HCT116 (cell line): ENCODE measurements at regions not wholly inside any gene's neighbourhood (a gene's known extent, or its start where the extent isn't known, plus 50 kb on each side); places are given as distances from the start of the nearest gene placed in this dataset.

Experiments used
- ATAC-seq: fragments of 200-7000 bp; cut with Tn5 transposase; 2 replicates; pipeline ENCODE4 v1.9.1; 2020; ENCODE audit warnings: mild to moderate bottlenecking, moderate library complexity
- BruUV-seq: library from RNA; stranded (reverse); fragments of 400-500 nt; replicated peaks from 2 replicates; lab custom pipeline; 2021; lab: Mats Ljungman, UMichigan
- CTCF ChIA-PET: fragments of 300-600 bp; sonication (Branson Sonifier 250); formaldehyde crosslinking; loops from one replicate; lab custom pipeline; 2021; ENCODE audit warnings: antibody characterized with exemption; lab: Charles Lee
- POLR2A ChIA-PET: fragments of 300-600, 350-600 bp; sonication (Branson Sonifier 250); formaldehyde crosslinking; loops from one replicate; lab custom pipeline; 2021; ENCODE audit warnings: antibody characterized with exemption; lab: Charles Lee
- RAD21 ChIA-PET, 2 experiments: fragments of 300-600 bp; sonication (Branson Sonifier 250); formaldehyde crosslinking; loops; one replicate each; lab custom pipeline; 2023; ENCODE audit warnings: low total read pairs in 2 of 2; ENCODE audit not compliant: uncharacterized antibody in 2 of 2, unreplicated experiment in 2 of 2, low non-redundant PET in 1 of 2; lab: Charles Lee
- DNase-seq: peaks from one replicate; pipeline ENCODE4 v3.0.0-alpha.2; 2010; ENCODE audit warnings: low read depth, low spot score
- H2AFZ ChIP-seq: fragments of 200-600 bp; shearing (Covaris generic), sonication (generic); 2 replicates; pipeline ENCODE4 v1.6.1; 2017; ENCODE audit warnings: low read depth, mixed run types, mixed read lengths, antibody characterized with exemption, low read length; ENCODE audit not compliant: poor library complexity, severe bottlenecking
- H3K27ac ChIP-seq: 2 replicates; pipeline ENCODE4 v1.5.1; 2012; ENCODE audit warnings: low read depth, low read length
- H3K27me3 ChIP-seq: fragments of 200-600 bp; sonication (generic); 2 replicates; pipeline ENCODE4 v1.6.1; 2016; ENCODE audit warnings: mixed run types, low read length, mixed read lengths; ENCODE audit not compliant: insufficient read depth
- H3K36me3 ChIP-seq, 2 experiments: fragments of 200-500 bp in 1 of 2; fragments of 200-600 bp in 1 of 2; sonication (Bioruptor generic) in 1 of 2; sonication (generic) in 1 of 2; 2 replicates each; pipeline versions ENCODE4 v1.5.1 to v1.6.1; 2014 to 2016; ENCODE audit warnings: low read length in 2 of 2, inconsistent platforms in 1 of 2, mixed read lengths in 1 of 2, mixed run types in 1 of 2; ENCODE audit not compliant: insufficient read depth in 2 of 2, control insufficient read depth in 1 of 2
- H3K4me1 ChIP-seq, 2 experiments: fragments of 200-600 bp in 1 of 2; sonication (generic) in 1 of 2; 2 replicates each; pipeline versions ENCODE4 v1.5.1 to v1.6.1; 2012 to 2017; ENCODE audit warnings: low read length in 2 of 2, inconsistent platforms in 1 of 2, mild to moderate bottlenecking in 1 of 2, mixed read lengths in 1 of 2, mixed run types in 1 of 2, moderate library complexity in 1 of 2; ENCODE audit not compliant: insufficient read depth in 2 of 2, control insufficient read depth in 1 of 2
- H3K4me2 ChIP-seq: fragments of 200-600 bp; sonication (generic); 2 replicates; pipeline ENCODE4 v1.6.1; 2017; ENCODE audit warnings: mixed run types, low read length, mixed read lengths
- H3K4me3 ChIP-seq, 2 experiments: fragments of 200-600 bp in 1 of 2; sonication (generic) in 1 of 2; replicated peaks in 1 of 2; 2 replicates each; pipeline ENCODE4 v1.5.1; 2011 to 2016; ENCODE audit warnings: low read length in 2 of 2, control low read depth in 1 of 2, low read depth in 1 of 2, mild to moderate bottlenecking in 1 of 2, mixed read lengths in 1 of 2, mixed run types in 1 of 2
- H3K79me2 ChIP-seq: fragments of 200-600 bp; sonication (generic); 2 replicates; pipeline ENCODE4 v1.6.1; 2017; ENCODE audit warnings: mild to moderate bottlenecking, mixed run types, low read length, moderate library complexity, mixed read lengths; ENCODE audit not compliant: insufficient read depth
- H3K9ac ChIP-seq: fragments of 200-600 bp; sonication (generic); 2 replicates; pipeline ENCODE4 v1.6.1; 2016; ENCODE audit warnings: low read length, mixed read lengths
- H3K9me2 ChIP-seq: fragments of 200-600 bp; sonication (generic), shearing (Covaris generic); 2 replicates; pipeline ENCODE4 v1.6.1; 2017; ENCODE audit warnings: mixed run types, mild to moderate bottlenecking, moderate library complexity; ENCODE audit not compliant: insufficient read depth
- H3K9me3 ChIP-seq, 2 experiments: fragments of 200-500 bp in 1 of 2; fragments of 200-600 bp in 1 of 2; sonication (Bioruptor generic) in 1 of 2; sonication (generic) in 1 of 2; 2 replicates each; pipeline ENCODE4 v1.6.1; 2014 to 2017; ENCODE audit warnings: low read length in 2 of 2, mixed read lengths in 2 of 2, inconsistent platforms in 1 of 2, low read depth in 1 of 2, mild to moderate bottlenecking in 1 of 2, mixed run types in 1 of 2, moderate library complexity in 1 of 2; ENCODE audit not compliant: control insufficient read depth in 1 of 2, insufficient read depth in 1 of 2
- H4K20me1 ChIP-seq: fragments of 200-600 bp; sonication (generic), shearing (Covaris generic); 2 replicates; pipeline ENCODE4 v1.6.1; 2017; ENCODE audit warnings: mixed run types, mild to moderate bottlenecking, moderate library complexity; ENCODE audit not compliant: insufficient read depth
- CBX3 ChIP-seq: IDR thresholded peaks from 2 replicates; pipeline ENCODE4 v1.6.1; 2012; ENCODE audit warnings: low read depth
- CEBPB ChIP-seq: IDR thresholded peaks from 2 replicates; pipeline ENCODE4 v1.6.1; 2012; ENCODE audit warnings: low read depth
- EGR1 ChIP-seq: IDR thresholded peaks from 2 replicates; pipeline ENCODE4 v1.6.1; 2012; ENCODE audit warnings: low read depth
- ELF1 ChIP-seq: IDR thresholded peaks from 2 replicates; pipeline ENCODE4 v1.6.1; 2012; ENCODE audit warnings: low read depth, borderline replicate concordance
- EZH2 ChIP-seq: fragments of 200-600 bp; sonication (generic); IDR thresholded peaks from 2 replicates; pipeline ENCODE4 v1.6.1; 2017; ENCODE audit warnings: antibody characterized with exemption, mixed run types
- FOSL1 ChIP-seq: IDR thresholded peaks from 2 replicates; pipeline ENCODE4 v1.6.1; 2012; ENCODE audit warnings: low read depth
- JUND ChIP-seq: IDR thresholded peaks from 2 replicates; pipeline ENCODE4 v1.6.1; 2012
- POLR2AphosphoS5 ChIP-seq: IDR thresholded peaks from 2 replicates; pipeline ENCODE4 v1.6.1; 2011; ENCODE audit warnings: mild to moderate bottlenecking, low read depth, low read length, moderate library complexity
- SIN3A ChIP-seq: IDR thresholded peaks from 2 replicates; pipeline ENCODE4 v1.6.1; 2012; ENCODE audit warnings: low read depth
- SP1 ChIP-seq: IDR thresholded peaks from 2 replicates; pipeline ENCODE4 v1.6.1; 2012; ENCODE audit warnings: low read depth
- TCF7L2 ChIP-seq: IDR thresholded peaks from 2 replicates; pipeline ENCODE4 v1.7.0; 2011; ENCODE audit warnings: borderline replicate concordance, inconsistent platforms; ENCODE audit not compliant: insufficient read depth, insufficient read length; ENCODE audit errors: extremely low read depth
- YY1 ChIP-seq: IDR thresholded peaks from 2 replicates; pipeline ENCODE4 v1.6.1; 2011; ENCODE audit warnings: low read length, low read depth, moderate library complexity, mild to moderate bottlenecking; ENCODE audit not compliant: insufficient replicate concordance; ENCODE audit errors: extremely low read depth
- ZFX ChIP-seq: fragments of 450-650 bp; IDR thresholded peaks from 2 replicates; pipeline ENCODE4 v1.6.1; 2017
- ZNF274 ChIP-seq: fragments of 200-500 bp; sonication (Bioruptor generic); IDR thresholded peaks from 2 replicates; pipeline ENCODE4 v1.6.1; 2014; ENCODE audit warnings: mild to moderate bottlenecking, low read depth, low read length, inconsistent platforms
- intact Hi-C: fragments of 100-400 bp; cut with micrococcal nuclease; formaldehyde crosslinking; loops from 2 replicates; pipeline ENCODE4 v1.10.0; 2022
- TF ChIP-seq, protein P1 (sequence below): IDR thresholded peaks from 2 replicates; pipeline ENCODE4 v1.6.1; 2012
- TF ChIP-seq, protein P2 (sequence below): IDR thresholded peaks from 2 replicates; pipeline ENCODE4 v1.6.1; 2012; ENCODE audit warnings: low read depth

DNA sequence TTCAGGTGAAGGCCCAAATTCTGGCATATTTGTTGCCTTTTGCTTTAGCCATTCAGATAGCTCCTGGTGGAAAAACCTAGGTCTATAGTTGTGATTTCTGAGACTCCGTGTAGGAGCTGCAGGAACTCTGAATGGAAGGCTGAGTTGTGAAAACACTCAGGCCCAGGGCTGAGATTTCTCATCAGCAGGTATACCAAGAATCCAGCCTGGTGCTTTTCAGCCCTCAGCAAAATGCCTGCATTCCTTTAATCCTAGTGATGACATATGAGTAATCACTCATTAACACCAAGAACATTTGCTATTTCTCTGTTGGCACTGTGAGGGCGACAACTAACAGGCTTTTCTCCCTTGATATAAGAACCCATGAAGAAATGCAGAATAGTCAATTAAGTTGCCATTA, 546.1 kb upstream of the MAN1A1 start:
- CTCF ChIA-PET = no interaction called here
- no peak for ATAC-seq
- no peaks in the 10 kb centered on the region for H3K79me2 ChIP-seq
- no peak overlapping the region for H3K4me3 ChIP-seq
- no peak overlapping the region for H3K4me2 ChIP-seq
- no peak overlapping the region for H2AFZ ChIP-seq
- no peaks in the 10 kb centered on the region for H3K4me1 ChIP-seq
- H4K20me1 ChIP-seq = no peaks in the 10 kb centered on the region
- no peaks in the 10 kb centered on the region for H3K27me3 ChIP-seq
- no TSS peak for BruUV-seq
- no peaks in the 10 kb centered on the region for H3K9me3 ChIP-seq
- H3K9ac ChIP-seq = no peak overlapping the region
- no peak for DNase-seq
- intact Hi-C loops = no loop called here
- POLR2A ChIA-PET = no interaction called here
- H3K36me3 ChIP-seq = no peaks in the 10 kb centered on the region
- no peak for TF ChIP-seq EGR1
- no peak for TF ChIP-seq FOSL1
- TF ChIP-seq TCF7L2 = no peak
- no peak for TF ChIP-seq ELF1
- TF ChIP-seq CBX3 = no peak
- TF ChIP-seq SIN3A = no peak
- no peak for TF ChIP-seq ZFX
- TF ChIP-seq YY1 = no peak
- no peak for TF ChIP-seq CEBPB
- no peak for TF ChIP-seq JUND
- TF ChIP-seq, protein P1, sequence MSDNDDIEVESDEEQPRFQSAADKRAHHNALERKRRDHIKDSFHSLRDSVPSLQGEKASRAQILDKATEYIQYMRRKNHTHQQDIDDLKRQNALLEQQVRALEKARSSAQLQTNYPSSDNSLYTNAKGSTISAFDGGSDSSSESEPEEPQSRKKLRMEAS = no peak
- TF ChIP-seq ZNF274 = no peak
- no peak for TF ChIP-seq POLR2AphosphoS5
- no peak for TF ChIP-seq SP1
- TF ChIP-seq, protein P2, sequence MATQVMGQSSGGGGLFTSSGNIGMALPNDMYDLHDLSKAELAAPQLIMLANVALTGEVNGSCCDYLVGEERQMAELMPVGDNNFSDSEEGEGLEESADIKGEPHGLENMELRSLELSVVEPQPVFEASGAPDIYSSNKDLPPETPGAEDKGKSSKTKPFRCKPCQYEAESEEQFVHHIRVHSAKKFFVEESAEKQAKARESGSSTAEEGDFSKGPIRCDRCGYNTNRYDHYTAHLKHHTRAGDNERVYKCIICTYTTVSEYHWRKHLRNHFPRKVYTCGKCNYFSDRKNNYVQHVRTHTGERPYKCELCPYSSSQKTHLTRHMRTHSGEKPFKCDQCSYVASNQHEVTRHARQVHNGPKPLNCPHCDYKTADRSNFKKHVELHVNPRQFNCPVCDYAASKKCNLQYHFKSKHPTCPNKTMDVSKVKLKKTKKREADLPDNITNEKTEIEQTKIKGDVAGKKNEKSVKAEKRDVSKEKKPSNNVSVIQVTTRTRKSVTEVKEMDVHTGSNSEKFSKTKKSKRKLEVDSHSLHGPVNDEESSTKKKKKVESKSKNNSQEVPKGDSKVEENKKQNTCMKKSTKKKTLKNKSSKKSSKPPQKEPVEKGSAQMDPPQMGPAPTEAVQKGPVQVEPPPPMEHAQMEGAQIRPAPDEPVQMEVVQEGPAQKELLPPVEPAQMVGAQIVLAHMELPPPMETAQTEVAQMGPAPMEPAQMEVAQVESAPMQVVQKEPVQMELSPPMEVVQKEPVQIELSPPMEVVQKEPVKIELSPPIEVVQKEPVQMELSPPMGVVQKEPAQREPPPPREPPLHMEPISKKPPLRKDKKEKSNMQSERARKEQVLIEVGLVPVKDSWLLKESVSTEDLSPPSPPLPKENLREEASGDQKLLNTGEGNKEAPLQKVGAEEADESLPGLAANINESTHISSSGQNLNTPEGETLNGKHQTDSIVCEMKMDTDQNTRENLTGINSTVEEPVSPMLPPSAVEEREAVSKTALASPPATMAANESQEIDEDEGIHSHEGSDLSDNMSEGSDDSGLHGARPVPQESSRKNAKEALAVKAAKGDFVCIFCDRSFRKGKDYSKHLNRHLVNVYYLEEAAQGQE = no peak
- TF ChIP-seq EZH2 = no peak
- TF ChIP-seq, all 23 proteins: peak for 0
- RAD21 ChIA-PET = no interaction called here
- no peak overlapping the region for H3K27ac ChIP-seq
- no peaks in the 10 kb centered on the region for H3K9me2 ChIP-seq
